ENCODE measurements at regions not wholly inside any gene's neighbourhood (a gene's known extent, or its start where the extent isn't known, plus 50 kb on each side); places are given as distances from the start of the nearest gene placed in this dataset.
"Not testable (repeated sequence)": the region's sequence is repeated elsewhere in the genome, so short reads cannot be mapped to it uniquely, and the experiment has no call there.

DNA sequence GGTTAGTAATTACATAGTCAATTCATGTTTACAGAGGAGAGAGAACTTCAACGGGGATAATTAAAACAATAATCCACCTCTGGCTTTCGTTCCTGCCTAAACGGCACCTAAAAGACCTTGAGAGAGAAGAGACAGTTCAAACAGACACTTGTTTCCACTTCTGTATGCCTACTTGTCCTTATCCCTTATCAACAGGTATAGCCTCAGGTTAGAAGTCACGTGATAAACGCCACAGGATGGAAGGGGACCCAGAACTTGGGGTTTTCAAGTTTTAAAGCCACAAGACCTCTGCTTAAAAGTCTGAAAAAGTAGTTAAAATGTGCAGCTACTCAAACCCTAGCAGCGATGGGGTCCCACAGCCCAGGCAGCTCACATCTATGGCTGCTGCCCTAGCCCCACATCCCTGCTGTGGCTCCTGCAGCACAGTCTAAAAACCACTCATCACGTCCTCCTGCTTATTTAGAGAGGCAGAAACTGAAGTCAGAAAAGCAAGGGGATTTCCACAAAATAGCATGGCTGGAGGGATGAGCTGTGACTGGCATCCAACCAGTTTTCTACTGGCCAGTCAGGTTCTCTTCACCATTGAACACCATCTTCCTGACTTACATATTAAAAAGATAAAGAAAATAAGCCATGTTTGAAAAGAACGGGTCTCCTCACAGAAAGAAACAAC is 51.2 kb upstream of the SEC16B start:
- no peak overlapping the region for H3K27ac ChIP-seq

DNA sequence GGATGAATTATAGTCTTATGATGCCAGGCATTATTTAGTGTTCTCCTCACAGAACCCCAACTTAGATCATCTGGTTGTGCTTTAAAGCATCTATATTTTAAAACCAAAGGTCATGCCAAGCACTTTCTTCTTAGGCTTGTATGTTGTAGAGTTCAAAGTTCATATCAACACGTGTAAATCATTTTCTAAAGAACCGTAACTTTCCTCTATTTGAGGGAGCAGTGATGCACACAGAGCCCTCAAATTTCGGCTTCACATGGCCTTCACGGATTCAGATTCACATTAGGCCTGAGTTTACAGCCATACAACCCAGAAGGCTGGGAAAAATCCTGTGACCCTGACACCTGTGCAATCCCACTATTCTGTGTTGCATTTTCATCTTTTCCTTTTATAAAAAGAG is 52.1 kb upstream of the SEC16B start:
- no peak overlapping the region for H3K27ac ChIP-seq
- no peak for DNase-seq (ENCODE audit: low read depth, low spot score)

More for the DNA sequence above, 51.2 kb upstream of the SEC16B start:
- no peak for DNase-seq (ENCODE audit: low read depth, low spot score)

GRCh38 chr1:178023181-178023618 is 53.3 kb upstream of the SEC16B start:
- DNase-seq (ENCODE audit: low read depth, low spot score) = no peak
- H3K27ac ChIP-seq = no peak overlapping the region

GRCh38 chr1:178024504-178024903 is 54.6 kb upstream of the SEC16B start:
- DNase-seq (ENCODE audit: low read depth, low spot score) = no peak
- no peak overlapping the region for H3K27ac ChIP-seq

DNA sequence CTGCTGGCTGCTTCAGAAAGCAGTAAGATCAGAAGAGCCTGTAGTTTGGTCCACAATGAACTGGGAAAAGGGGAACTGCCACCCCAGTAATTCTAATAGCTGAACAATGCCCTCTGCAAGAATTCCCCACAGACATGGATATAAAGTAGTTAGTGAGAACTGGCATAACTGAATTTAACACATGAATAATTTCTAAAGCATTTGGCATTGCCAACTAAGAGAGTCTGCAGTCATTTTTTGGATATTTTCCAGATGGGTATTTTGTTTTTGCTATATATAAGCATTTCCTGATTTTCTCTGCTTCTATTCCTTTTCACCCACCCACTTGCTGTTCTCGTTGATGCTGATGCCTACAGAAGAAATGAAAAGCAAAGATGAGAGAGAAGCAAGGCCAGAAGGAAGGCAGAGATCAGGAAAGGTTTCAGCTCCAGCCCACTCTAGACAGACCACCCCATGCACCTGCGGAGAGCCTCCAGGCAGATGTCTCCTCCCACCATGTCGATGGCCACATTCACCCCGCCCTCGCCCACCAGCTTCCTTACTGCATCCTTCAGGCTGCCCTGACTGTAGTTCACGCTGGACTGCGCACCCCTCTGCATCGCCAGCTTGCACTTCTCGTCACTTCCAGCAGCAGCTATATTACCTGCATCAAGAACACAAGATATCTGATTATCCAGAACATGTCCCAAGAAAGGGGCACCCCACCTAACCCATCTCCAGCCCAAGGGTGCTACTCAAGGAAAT is 55.9 kb upstream of the SEC16B start:
- H3K27ac ChIP-seq = no peak overlapping the region
- no peak for DNase-seq (ENCODE audit: low read depth, low spot score)

- no peak for DNase-seq (ENCODE audit: low read depth, low spot score)
- H3K27ac ChIP-seq = no peak overlapping the region
These were observed 59.1 kb upstream of the SEC16B start for GRCh38 chr1:178028841-178029481.

GRCh38 chr1:178030467-178030866 is 60.6 kb upstream of the SEC16B start:
- H3K27ac ChIP-seq = no peak overlapping the region

DNA sequence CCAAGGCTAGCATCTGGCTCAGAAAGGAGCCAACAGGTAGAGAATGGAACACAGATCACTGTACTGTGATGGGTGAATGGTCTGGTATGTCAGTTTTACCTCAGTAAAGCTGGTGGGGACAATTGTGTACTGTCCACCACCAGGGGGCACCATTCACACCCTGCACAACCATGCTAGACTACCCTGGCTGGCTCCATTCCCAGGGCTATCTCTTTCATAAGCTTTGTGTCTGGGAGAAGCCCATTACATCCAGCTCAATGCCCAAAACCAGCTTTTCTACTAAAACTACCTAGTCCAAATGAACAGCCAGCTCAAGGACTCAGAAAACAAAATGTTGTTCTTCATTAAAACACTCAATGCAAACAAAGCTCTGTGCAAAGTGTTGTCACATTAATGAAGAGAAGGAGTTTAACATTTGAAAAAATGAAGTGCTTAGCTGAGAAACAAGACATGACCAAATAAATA is 62.0 kb upstream of the RASAL2 start:
- H3K27ac ChIP-seq = no peak overlapping the region
- DNase-seq (ENCODE audit: low read depth, low spot score) = peak; percentile 26

More at GRCh38 chr1:178030467-178030866, 60.6 kb upstream of the SEC16B start:
- DNase-seq (ENCODE audit: low read depth, low spot score) = no peak

GRCh38 chr1:178033019-178033418 is 60.9 kb upstream of the RASAL2 start:
- no peak for DNase-seq (ENCODE audit: low read depth, low spot score)
- no peak overlapping the region for H3K27ac ChIP-seq

- no peak for DNase-seq (ENCODE audit: low read depth, low spot score)
- H3K27ac ChIP-seq = no peak overlapping the region
These were observed 59.2 kb upstream of the RASAL2 start for GRCh38 chr1:178034676-178035075.

DNA sequence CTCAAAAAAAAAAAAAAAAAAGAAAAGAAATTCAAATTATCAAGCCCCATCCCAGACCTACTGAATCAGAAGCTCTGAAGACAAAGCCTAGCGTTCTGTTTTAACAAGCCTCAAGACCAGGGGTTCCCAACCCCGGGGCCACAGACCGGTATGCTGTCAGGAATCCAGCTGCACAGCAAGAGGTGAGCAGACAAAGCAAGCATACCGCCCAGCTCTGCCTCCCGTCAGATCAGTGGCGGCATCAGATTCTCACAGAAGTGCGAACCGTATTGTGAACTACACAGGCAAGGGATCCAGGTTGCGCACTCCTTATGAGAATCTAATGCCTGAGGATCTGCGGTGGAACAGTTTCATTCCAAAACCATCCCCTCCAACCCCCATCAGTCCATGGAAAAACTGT is 57.8 kb upstream of the RASAL2 start:
- no peak overlapping the region for H3K27ac ChIP-seq
- no peak for DNase-seq (ENCODE audit: low read depth, low spot score)

DNA sequence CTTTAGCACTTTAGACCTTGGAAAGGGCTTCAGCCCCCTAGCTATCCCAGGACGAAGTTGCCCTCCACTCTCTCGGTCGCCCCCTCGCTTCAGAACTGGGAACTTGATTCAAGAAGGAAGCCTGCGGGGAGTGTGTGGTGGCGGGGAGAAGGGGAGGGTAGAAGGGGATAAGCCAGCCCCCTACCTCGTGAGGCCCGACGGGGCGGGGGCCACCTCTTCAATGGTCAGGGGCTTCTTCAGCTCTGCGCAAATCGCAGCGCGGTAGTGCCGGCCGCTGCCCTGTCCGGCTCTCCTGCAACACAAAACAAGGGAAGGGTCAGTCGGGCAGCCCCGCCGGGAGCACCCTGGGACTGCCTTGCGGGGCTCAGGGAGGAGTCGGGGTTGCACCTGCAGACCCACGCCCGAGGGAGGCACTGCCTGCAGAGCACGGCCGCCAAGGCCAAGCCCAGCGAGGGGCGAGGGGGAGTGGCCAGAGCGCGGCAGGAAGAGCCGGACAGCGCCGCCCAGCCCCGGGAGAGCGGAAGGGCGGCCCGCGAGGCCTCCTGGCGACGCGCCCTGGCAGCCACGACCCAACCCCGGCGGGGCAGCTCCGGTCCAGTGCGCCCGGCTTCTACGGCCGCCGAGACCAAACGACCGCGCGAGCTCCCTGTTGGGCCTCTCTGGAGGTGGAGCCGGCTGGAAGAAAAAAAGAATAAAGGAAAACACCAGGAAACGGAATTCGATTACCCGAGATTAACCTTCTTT is 56.2 kb upstream of the RASAL2 start:
- no peak for DNase-seq (ENCODE audit: low read depth, low spot score)
- peak overlapping the region; percentile 16 for H3K27ac ChIP-seq

DNA sequence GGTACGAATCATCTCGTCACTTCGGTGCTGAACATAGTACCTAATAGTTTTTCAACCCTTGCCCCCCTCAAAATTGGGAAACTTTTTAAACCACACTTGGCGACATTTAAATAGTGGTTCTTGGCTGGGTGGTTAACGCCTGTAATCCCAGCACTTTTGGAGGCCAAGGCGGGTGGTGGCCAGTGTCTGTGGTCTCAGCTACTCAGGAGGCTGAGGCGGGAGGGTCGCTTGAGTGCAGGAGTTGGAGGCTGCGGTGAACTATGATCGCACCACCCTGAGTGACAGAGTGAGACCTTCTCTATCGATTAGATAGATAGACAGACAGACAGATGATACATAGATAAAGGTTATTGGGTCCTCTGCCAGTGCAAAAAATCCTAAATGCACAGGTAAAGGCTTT is 55.5 kb upstream of the RASAL2 start:
- no peak for DNase-seq (ENCODE audit: low read depth, low spot score)
- peak overlapping the region; percentile 16 for H3K27ac ChIP-seq

DNA sequence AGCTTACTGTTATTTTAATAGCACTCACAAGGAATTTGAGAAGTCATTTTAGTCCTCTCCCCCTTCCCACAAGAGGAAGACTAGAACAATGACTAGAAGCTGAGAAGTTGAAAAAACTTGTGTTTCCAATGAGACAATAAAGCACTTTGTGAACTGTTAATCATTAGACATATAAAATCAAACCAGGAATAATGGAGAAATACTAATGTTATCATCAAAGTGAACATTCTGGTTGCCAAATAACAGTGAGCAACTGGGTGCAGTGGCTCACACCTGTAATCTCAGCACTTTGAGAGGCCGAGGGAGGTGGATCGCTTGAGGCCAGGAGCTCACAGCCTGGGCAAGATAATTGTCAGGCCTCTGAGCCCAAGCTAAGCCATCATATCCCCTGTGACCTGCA is 54.0 kb upstream of the RASAL2 start:
- no peak for DNase-seq (ENCODE audit: low read depth, low spot score)
- no peak overlapping the region for H3K27ac ChIP-seq

DNA sequence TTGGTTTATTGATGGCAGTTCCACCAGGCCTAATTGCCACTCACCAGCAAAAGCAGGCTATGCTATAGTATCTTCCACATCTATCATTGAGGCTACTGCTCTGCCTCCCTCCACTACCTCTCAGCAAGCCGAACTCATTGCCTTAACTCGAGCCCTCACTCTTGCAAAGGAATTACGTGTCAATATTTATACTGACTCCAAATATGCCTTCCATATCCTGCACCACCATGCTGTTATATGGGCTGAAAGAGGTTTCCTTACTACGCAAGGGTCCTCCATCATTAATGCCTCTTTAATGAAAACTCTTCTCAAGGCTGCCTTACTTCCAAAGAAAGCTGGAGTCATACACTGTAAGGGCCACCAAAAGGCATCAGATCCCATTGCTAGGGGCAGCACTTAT is 50.0 kb upstream of the RASAL2 start:
- DNase-seq (ENCODE audit: low read depth, low spot score); H3K27ac ChIP-seq: not testable (repeated sequence)
